ENCODE measurements at regions not wholly inside any gene's neighbourhood (a gene's known extent, or its start where the extent isn't known, plus 50 kb on each side); places are given as distances from the start of the nearest gene placed in this dataset.
"Not testable (repeated sequence)": the region's sequence is repeated elsewhere in the genome, so short reads cannot be mapped to it uniquely, and the experiment has no call there.

GRCh38 chr2:34806396-34806795 lies 1207.3 kb upstream of the FAM98A start:
- DNase-seq = no peak

- no peak for DNase-seq
These were observed 1200.5 kb upstream of the FAM98A start for GRCh38 chr2:34799556-34799955.

GRCh38 chr2:34795586-34795985 lies 1196.5 kb upstream of the FAM98A start:
- not testable (repeated sequence) for DNase-seq

DNA sequence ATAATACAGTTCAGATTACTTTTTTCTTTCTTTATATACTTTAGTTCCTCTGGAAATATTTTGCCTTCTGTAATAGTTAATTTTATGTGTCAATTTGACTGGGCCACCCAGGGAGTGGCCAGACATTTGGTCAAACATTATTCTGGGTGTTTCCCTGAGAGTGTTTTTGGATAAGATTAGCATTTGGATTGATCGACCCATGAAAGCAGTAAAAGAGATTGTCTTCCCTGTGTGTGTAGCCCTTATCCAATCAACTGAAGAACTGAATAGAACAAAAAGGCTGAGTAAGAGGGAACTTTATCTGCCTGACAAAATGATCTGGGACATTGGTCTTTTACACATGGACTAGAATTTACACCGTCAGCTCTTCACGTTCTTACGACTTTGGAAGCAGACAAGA lies 1190.1 kb upstream of the FAM98A start:
- DNase-seq = no peak

GRCh38 chr2:34787341-34787740 lies 1188.2 kb upstream of the FAM98A start:
- no peak for DNase-seq

- DNase-seq = no peak
These were observed 1186.2 kb upstream of the FAM98A start for GRCh38 chr2:34785206-34785785.

DNA sequence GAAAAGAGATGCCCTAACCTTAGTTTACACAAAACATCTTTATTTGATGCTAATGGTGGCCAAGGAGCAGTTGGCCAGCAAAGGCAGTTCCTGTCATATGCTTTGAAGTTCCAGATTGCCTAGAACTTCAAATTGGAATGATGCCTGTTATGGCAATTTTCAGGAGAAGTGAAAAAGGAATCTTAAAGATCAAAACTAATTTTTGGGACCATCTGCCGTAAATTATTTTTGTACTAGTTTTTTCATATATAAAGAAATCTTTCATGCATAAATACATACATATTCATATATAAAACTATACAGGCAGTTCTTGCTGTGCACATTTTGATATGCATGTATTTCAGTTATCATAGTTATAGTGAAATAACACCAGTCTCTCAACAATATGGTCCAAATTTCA lies 1185.6 kb upstream of the FAM98A start:
- DNase-seq = no peak

GRCh38 chr2:34750742-34751141 lies 1151.6 kb upstream of the FAM98A start:
- not testable (repeated sequence) for DNase-seq

DNA sequence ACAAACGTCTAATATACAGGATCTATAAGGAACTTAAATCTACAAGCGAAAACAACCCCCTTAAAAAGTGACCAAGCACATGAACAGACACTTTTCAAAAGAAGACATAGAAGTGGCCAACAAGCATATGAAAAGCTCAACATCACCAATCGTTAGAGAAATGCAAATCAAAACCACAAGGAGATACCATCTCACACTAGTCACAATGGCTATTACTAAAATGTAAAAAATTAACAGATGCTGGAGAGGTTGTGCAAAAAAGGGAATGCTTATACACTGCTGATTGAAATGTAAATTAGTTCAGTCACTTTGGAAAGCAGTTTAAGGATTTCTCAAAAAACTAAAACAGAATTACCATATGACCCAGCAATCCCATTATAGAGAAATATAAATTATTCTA lies 1148.5 kb upstream of the FAM98A start:
- no peak for DNase-seq

- no peak for DNase-seq
These were observed 1139.6 kb upstream of the FAM98A start for GRCh38 chr2:34738691-34739090.

- DNase-seq = no peak
These were observed 1138.0 kb upstream of the FAM98A start for GRCh38 chr2:34737146-34737545.

- DNase-seq = no peak
These were observed 1137.4 kb upstream of the FAM98A start for GRCh38 chr2:34736482-34736881.

- DNase-seq = no peak
These were observed 1135.6 kb upstream of the FAM98A start for GRCh38 chr2:34734662-34735061.

- no peak for DNase-seq
These were observed 1134.9 kb upstream of the FAM98A start for GRCh38 chr2:34734042-34734441.

GRCh38 chr2:34731292-34731691 lies 1132.2 kb upstream of the FAM98A start:
- no peak for DNase-seq

DNA sequence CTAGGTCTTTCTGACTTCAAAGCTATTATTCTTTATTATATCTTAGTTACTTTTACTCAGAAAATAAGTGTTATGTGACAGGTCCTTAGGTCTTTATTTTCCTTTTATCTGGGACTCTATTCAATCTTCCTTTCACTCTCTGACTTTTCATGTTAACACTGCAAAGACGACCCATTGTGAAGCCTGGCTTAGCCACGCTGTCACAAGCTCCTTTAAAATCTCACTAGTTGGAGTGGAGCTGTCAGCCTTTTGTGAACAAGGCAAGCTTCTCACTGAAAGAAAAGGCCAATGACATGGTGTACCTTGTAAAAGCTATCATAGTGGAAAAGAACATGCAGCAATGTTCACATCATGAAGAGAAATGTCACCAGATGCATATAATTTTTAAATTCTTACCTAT lies 1130.7 kb upstream of the FAM98A start:
- no peak for DNase-seq

GRCh38 chr2:34724107-34724506 lies 1125.0 kb upstream of the FAM98A start:
- DNase-seq = no peak

GRCh38 chr2:34723683-34724082 lies 1124.6 kb upstream of the FAM98A start:
- DNase-seq = no peak

GRCh38 chr2:34719206-34719605 lies 1120.1 kb upstream of the FAM98A start:
- no peak for DNase-seq

DNA sequence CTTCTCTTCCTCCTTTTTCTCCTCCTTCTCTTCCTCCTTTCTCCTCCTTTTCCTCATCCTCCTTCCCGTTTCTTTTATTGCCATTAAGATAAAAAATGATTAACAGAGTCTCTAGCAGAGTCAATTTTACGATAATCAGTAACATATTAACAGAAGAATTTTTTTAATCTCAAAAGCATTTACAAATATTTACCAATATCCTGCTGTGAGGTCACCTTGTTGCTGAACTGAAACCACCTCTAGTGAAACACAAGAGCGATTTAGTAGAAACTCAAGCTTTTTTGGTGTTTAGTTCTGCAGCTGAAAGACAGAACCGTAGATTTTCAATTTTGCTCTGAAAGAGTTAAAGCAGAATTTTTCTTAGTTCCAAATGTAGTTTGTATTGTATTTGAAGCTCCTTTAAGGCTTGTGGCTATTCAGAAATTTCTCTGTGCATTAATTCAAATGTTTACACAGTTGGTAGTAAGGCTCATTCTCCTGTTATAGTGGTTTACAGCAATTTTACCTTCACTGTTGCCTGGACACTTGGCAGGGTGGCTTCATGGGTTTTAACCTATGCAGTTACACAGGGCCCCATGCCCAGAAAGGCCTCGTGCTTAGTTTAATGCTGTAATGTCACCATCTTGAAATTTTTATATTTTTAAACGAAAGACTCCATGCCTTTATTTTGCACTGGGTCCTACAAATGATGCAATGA lies 1106.6 kb upstream of the FAM98A start:
- DNase-seq = no peak

DNA sequence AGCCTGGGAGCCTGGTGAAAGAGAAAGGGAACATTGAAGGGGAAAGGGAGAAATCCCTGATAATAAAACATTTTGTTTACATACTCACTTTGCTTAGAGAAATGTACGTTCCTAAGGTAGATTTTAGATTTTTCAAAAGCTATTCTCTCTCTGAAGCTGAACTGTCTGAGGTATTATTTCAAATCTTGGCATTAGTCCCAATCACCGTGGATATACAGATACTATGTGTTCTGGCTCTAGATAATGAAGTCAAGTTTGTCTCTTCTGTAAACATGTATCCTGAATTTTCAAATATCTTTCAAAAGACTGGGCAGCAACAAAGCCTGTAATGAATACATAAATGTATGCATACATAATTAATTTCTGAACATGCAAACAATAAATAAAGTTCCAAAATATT lies 1104.2 kb upstream of the FAM98A start:
- DNase-seq = no peak

- DNase-seq = not testable (repeated sequence)
These were observed 1103.3 kb upstream of the FAM98A start for GRCh38 chr2:34702391-34702790.

- not testable (repeated sequence) for DNase-seq
These were observed 1078.5 kb upstream of the FAM98A start for GRCh38 chr2:34677591-34677990.

- DNase-seq = not testable (repeated sequence)
These were observed 1078.0 kb upstream of the FAM98A start for GRCh38 chr2:34677119-34677531.

DNA sequence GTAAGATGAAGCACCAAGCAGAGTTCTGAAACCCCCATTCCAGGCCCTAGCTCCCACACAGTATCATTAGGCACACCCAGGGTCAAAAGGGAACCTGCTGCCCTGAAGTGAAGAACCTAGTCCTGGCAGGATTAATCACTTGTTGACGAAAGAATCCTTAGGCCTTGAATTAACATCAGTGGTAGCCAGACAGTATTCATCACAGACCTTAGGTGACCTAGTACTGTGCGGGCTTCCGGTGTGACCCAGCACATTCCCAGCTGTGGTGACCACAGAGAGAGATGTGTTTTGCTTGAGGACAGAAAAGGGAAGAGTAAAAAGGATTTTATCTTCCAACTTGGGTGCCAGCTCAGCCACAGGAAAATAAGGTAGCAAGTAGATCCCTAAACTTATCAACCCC lies 1071.4 kb upstream of the FAM98A start:
- DNase-seq = no peak
